Ishikawa (cell line): ENCODE measurements at regions not wholly inside any gene's neighbourhood (a gene's known extent, or its start where the extent isn't known, plus 50 kb on each side); places are given as distances from the start of the nearest gene placed in this dataset.

Experiments
- CREB1 ChIP-seq: IDR thresholded peaks from 2 replicates; pipeline ENCODE4 v1.6.1; 2012; ENCODE audit warnings: low read depth
- EGR1 ChIP-seq: IDR thresholded peaks from 2 replicates; pipeline ENCODE4 v1.6.1; 2012
- EP300 ChIP-seq: IDR thresholded peaks from 2 replicates; pipeline ENCODE4 v1.6.1; 2012; ENCODE audit warnings: borderline replicate concordance
- RAD21 ChIP-seq: IDR thresholded peaks from 2 replicates; pipeline ENCODE4 v1.6.1; 2012; ENCODE audit warnings: low read depth
- REST ChIP-seq: IDR thresholded peaks from 2 replicates; pipeline ENCODE4 v1.6.1; 2012; ENCODE audit warnings: low read depth, mild to moderate bottlenecking
- TAF1 ChIP-seq: IDR thresholded peaks from 2 replicates; pipeline ENCODE4 v1.6.1; 2012; ENCODE audit warnings: low read depth, mild to moderate bottlenecking
- TCF12 ChIP-seq: IDR thresholded peaks from 2 replicates; pipeline ENCODE4 v1.6.1; 2012; ENCODE audit warnings: low read depth
- TEAD4 ChIP-seq: IDR thresholded peaks from 2 replicates; pipeline ENCODE4 v1.6.1; 2012
- YY1 ChIP-seq: IDR thresholded peaks from 2 replicates; pipeline ENCODE4 v1.6.1; 2012; ENCODE audit warnings: low read depth
- ZBTB7A ChIP-seq: IDR thresholded peaks from 2 replicates; pipeline ENCODE4 v1.6.1; 2012; ENCODE audit warnings: low read depth

GRCh38 chr13:73667756-73668155, 466.4 kb downstream of the KLF12 start:
- TF ChIP-seq TEAD4 (no peak), TAF1 (no peak), EGR1 (no peak), ZBTB7A (no peak), TCF12 (no peak), RAD21 (no peak), EP300 (no peak), CREB1 (no peak), REST (no peak), YY1 (no peak)
